ENCODE measurements at regions not wholly inside any gene's neighbourhood (a gene's known extent, or its start where the extent isn't known, plus 50 kb on each side); places are given as distances from the start of the nearest gene placed in this dataset.

DNA sequence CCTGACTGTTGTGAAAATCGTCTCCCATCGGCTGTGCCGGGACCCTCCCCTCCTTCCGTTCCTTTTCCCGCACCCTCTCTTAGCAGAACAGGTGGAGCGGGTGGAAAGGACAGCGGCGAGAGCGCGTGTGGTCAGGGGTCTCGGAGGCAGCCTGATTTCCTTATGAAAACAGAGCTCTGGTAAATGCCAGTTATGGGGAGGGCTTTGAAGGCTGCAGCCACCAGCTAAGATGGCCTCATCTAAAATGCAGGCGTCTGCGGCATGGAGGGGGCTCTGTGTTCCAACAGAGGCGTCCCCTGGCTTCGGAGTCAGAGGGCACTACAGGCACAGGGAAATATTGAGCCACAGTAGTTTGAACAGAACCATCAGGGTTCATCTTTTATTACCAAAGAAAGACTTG, 93.8 kb upstream of the SOX1 start:
- H3K27me3 Mint-ChIP-seq (ENCODE audit: unreplicated experiment), result peaks cover 2% of the 10 kb centered on the region

DNA sequence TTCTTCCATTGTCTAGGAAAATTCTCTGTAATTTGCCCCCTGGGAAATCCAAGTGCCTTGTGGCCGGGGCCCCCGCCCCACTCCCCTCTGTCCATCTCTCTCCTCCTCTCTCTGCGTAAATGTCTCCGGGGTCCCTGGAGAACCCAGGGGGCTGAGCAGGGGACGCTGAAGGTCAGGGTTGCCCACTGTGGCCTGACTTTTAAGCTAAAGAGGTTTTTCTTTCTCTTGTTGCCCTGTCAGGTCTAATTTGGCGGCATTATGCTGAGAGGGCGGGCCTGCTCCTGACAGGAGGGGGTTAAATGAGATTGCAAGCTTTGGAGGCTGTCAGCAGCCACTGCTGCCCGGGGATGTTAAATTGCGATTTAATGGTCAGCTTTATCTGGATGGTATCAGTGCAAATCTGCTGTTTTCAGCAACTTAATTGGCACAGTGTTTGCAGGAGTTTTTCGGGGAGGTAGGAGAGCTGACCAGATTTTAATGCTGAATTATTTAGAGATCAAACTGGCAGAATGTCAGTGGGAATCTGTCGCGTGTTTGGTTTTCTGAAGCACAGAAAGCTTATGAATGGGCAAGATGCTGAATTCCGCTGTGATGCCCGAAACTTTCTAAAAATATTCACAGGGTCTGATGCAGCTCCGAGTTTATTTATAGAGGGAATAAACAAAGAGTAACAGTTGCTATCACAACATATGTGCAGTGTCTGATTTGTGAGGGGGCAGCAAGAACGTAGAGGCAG, 93.2 kb upstream of the SOX1 start:
- Mint-ChIP-seq H3K36me3 (ENCODE audit: low read depth, unreplicated experiment) (no peaks in the 10 kb centered on the region), H3K4me1 (ENCODE audit: unreplicated experiment) (no peaks in the 10 kb centered on the region), H3K27me3 (ENCODE audit: unreplicated experiment) (peaks cover 2% of the 10 kb centered on the region), H3K27ac (ENCODE audit: unreplicated experiment) (no peak overlapping the region), H3K9me3 (ENCODE audit: unreplicated experiment) (no peaks in the 10 kb centered on the region), H3K4me3 (ENCODE audit: unreplicated experiment) (no peak overlapping the region)
- TF ChIP-seq, protein P1, sequence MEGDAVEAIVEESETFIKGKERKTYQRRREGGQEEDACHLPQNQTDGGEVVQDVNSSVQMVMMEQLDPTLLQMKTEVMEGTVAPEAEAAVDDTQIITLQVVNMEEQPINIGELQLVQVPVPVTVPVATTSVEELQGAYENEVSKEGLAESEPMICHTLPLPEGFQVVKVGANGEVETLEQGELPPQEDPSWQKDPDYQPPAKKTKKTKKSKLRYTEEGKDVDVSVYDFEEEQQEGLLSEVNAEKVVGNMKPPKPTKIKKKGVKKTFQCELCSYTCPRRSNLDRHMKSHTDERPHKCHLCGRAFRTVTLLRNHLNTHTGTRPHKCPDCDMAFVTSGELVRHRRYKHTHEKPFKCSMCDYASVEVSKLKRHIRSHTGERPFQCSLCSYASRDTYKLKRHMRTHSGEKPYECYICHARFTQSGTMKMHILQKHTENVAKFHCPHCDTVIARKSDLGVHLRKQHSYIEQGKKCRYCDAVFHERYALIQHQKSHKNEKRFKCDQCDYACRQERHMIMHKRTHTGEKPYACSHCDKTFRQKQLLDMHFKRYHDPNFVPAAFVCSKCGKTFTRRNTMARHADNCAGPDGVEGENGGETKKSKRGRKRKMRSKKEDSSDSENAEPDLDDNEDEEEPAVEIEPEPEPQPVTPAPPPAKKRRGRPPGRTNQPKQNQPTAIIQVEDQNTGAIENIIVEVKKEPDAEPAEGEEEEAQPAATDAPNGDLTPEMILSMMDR (IDR thresholded peaks at IDR 0.05; ENCODE audit: unreplicated experiment), result no peak
- DNase-seq (ENCODE audit: low spot score), result no peak

More for the DNA sequence above, 93.8 kb upstream of the SOX1 start:
- TF ChIP-seq, protein P1 (IDR thresholded peaks at IDR 0.05; ENCODE audit: unreplicated experiment), result no peak
- DNase-seq (ENCODE audit: low spot score), result no peak
- Mint-ChIP-seq H3K4me1 (ENCODE audit: unreplicated experiment) (no peaks in the 10 kb centered on the region), H3K36me3 (ENCODE audit: low read depth, unreplicated experiment) (no peaks in the 10 kb centered on the region), H3K27ac (ENCODE audit: unreplicated experiment) (no peak overlapping the region), H3K9me3 (ENCODE audit: unreplicated experiment) (no peaks in the 10 kb centered on the region), H3K4me3 (ENCODE audit: unreplicated experiment) (no peak overlapping the region)

DNA sequence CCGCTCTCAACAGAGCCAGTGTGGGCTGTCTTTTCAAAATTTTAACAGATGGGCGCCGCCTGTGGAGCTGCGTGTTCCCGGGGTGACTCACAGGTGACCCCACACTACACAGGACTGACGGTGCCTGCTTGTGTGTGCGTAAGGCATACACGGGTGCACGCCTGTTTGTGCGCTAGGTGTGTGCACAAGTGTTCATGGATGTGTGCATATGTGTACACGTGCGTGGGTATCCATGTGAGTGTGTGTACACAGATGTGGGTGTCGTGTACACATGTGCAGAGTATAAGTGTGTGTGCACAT, 92.7 kb upstream of the SOX1 start:
- no peaks in the 10 kb centered on the region for H3K36me3 Mint-ChIP-seq (ENCODE audit: low read depth, unreplicated experiment)
- no peak overlapping the region for H3K27ac Mint-ChIP-seq (ENCODE audit: unreplicated experiment)
- H3K4me3 Mint-ChIP-seq (ENCODE audit: unreplicated experiment), result no peak overlapping the region
- peaks cover 2% of the 10 kb centered on the region for H3K27me3 Mint-ChIP-seq (ENCODE audit: unreplicated experiment)
- TF ChIP-seq, protein P1 (IDR thresholded peaks at IDR 0.05; ENCODE audit: unreplicated experiment), result no peak
- H3K4me1 Mint-ChIP-seq (ENCODE audit: unreplicated experiment), result no peaks in the 10 kb centered on the region
- no peaks in the 10 kb centered on the region for H3K9me3 Mint-ChIP-seq (ENCODE audit: unreplicated experiment)
- DNase-seq (ENCODE audit: low spot score), result no peak

DNA sequence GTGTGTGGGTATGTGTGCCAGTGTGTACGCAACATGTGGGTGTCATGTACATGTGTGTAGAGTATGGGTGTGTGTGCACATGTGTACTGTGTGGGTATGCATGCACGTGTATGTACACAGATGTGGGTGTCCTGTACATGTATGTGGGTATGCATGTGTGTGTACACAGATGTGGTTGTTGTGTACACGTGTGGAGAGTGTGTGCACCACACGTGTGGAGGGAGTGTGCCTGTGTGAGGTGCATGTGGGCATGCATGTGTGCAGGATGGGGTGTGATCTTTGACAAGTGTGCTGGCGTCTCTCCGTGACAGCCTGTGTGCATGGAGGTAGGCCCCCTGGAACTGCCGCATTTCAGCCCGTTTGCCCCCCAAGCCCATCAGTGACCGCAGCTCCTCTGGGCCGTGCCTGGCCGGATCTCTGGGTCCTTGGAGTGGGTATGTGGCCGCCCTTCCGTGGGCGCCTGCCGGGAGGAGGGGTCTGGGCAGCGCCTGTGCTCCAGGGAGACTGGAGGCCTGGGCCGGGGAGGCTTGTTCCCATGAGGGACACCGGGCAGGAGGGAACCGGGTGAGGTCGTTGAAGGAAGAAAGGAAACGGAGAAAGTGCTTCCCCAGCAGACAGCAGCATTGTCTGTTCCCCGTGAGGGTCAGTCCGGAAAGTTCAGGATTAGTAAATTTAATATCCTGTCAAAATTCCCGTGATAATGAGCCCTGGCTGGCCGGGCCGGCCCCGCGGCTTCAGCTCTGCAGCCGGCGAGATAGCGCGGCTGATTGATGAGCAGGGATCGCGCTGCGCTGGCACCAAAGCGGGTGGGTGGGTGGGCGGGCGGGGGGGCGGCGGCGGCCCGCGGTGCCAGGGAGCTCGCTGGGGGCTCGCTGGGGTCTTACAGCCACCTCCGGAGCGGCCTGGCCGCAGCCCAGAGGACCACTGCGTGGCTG, 91.1 kb upstream of the SOX1 start:
- peak overlapping the region; percentile 68 for H3K27ac Mint-ChIP-seq (ENCODE audit: unreplicated experiment)
- peaks cover 3% of the 10 kb centered on the region for H3K27me3 Mint-ChIP-seq (ENCODE audit: unreplicated experiment)
- H3K4me3 Mint-ChIP-seq (ENCODE audit: unreplicated experiment), result no peak overlapping the region
- no peaks in the 10 kb centered on the region for H3K36me3 Mint-ChIP-seq (ENCODE audit: low read depth, unreplicated experiment)
- no peaks in the 10 kb centered on the region for H3K9me3 Mint-ChIP-seq (ENCODE audit: unreplicated experiment)
- TF ChIP-seq, protein P1 (IDR thresholded peaks at IDR 0.05; ENCODE audit: unreplicated experiment), result no peak
- H3K4me1 Mint-ChIP-seq (ENCODE audit: unreplicated experiment), result no peaks in the 10 kb centered on the region
- no peak for DNase-seq (ENCODE audit: low spot score)

All from endothelial cell (in vitro differentiated cells).